ENCODE measurements at regions not wholly inside any gene's neighbourhood (a gene's known extent, or its start where the extent isn't known, plus 50 kb on each side); places are given as distances from the start of the nearest gene placed in this dataset.

GRCh38 chr18:30675493-30675892 is 367.0 kb downstream of the DSC3 start:
- TF ChIP-seq CTCF (conservative IDR thresholded peaks at IDR 0.05): no peak
- H3K27ac ChIP-seq (ENCODE audit: insufficient read length, low read depth, low read length): no peak overlapping the region
- no peak overlapping the region for H3K23ac ChIP-seq (ENCODE audit: insufficient read length, low read depth, low read length)
- no peak for DNase-seq
- Mint-ChIP-seq H3K27me3 (ENCODE audit: low read depth) (no peaks in the 10 kb centered on the region), H3K36me3 (ENCODE audit: insufficient read depth in 1 of 3, low read depth in 3 of 3) (peaks cover 0 to 8% (median 3%) of the 10 kb centered on the region in 3 experiments; a peak in 3 of 7 replicates), H3K4me1 (no peaks in the 10 kb centered on the region), H3K27ac (no peak overlapping the region), H3K9me3 (peaks cover 3 to 12% of the 10 kb centered on the region in 2 experiments; a peak in 4 of 5 replicates), H3K4me3 (no peak overlapping the region)
- H3K18ac ChIP-seq (ENCODE audit: insufficient read length, low read depth, low read length): no peak overlapping the region
- no peak overlapping the region for H4K5ac ChIP-seq (ENCODE audit: insufficient read length, low read depth, low read length)
- no peak overlapping the region for H2AK5ac ChIP-seq (ENCODE audit: insufficient read length, low read length)
- H3K4me2 ChIP-seq (ENCODE audit: insufficient read depth, insufficient read length, low read length): no peak overlapping the region
- no peaks in the 10 kb centered on the region for H3K9me3 ChIP-seq (ENCODE audit: control insufficient read depth, low read depth, low read length)
- H2BK12ac ChIP-seq (ENCODE audit: insufficient read length, low read depth, low read length): no peak overlapping the region
- no CpG with 5 or more reads among the region's 2 CpGs for WGBS (ENCODE audit: extremely low coverage, insufficient read length, low lambda C conversion rate)
- no peak overlapping the region for H2BK5ac ChIP-seq (ENCODE audit: insufficient read length, low read length)
- H4K20me1 ChIP-seq (ENCODE audit: control insufficient read depth, insufficient read depth, insufficient read length): no peaks in the 10 kb centered on the region
- H2AFZ ChIP-seq (ENCODE audit: low read length): no peak overlapping the region
- H3K4me1 ChIP-seq (ENCODE audit: insufficient read depth, low read length): no peaks in the 10 kb centered on the region
- H2BK15ac ChIP-seq (ENCODE audit: low read depth, low read length): no peak overlapping the region
- no peak overlapping the region for H3K14ac ChIP-seq (ENCODE audit: insufficient read depth, low read length)
- no peaks in the 10 kb centered on the region for H3K79me2 ChIP-seq (ENCODE audit: insufficient read depth, low read length)
- no peak overlapping the region for H3K9ac ChIP-seq (ENCODE audit: extremely low read depth, insufficient read length, low read length)
- H3K27me3 ChIP-seq (ENCODE audit: insufficient read depth, low read length): no peaks in the 10 kb centered on the region
- no peak overlapping the region for H3K56ac ChIP-seq (ENCODE audit: insufficient read length, low read depth, low read length)
- H3K4ac ChIP-seq (ENCODE audit: low read depth, low read length): no peak overlapping the region
- no peak overlapping the region for H4K8ac ChIP-seq (replicated peaks; ENCODE audit: insufficient read length, low read depth, low read length)
- no peak overlapping the region for H2BK20ac ChIP-seq (ENCODE audit: low read depth, low read length, poor library complexity, severe bottlenecking)
- no peak overlapping the region for H2BK120ac ChIP-seq (ENCODE audit: low read depth, low read length, poor library complexity, severe bottlenecking)
- no peaks in the 10 kb centered on the region for H3K23me2 ChIP-seq (ENCODE audit: insufficient read length, low read depth, low read length, poor library complexity, severe bottlenecking)
- H4K91ac ChIP-seq (ENCODE audit: insufficient read length, low read depth, low read length): no peak overlapping the region
- no peaks in the 10 kb centered on the region for H3K79me1 ChIP-seq (ENCODE audit: insufficient read depth, low read depth, low read length, poor library complexity, severe bottlenecking)
- H3T11ph ChIP-seq (ENCODE audit: low read length): no peak overlapping the region
